PC-3 (cell line): ENCODE measurements at regions not wholly inside any gene's neighbourhood (a gene's known extent, or its start where the extent isn't known, plus 50 kb on each side); places are given as distances from the start of the nearest gene placed in this dataset.

ENCODE experiments used
- ATAC-seq: fragments of 200-7000 bp; cut with Tn5 transposase; 2 replicates; pipeline ENCODE4 v1.9.1; 2020; ENCODE audit warnings: mild to moderate bottlenecking, moderate library complexity
- BruUV-seq: library from RNA; stranded (reverse); fragments of 400-500 nt; replicated peaks from 2 replicates; lab custom pipeline; 2021; lab: Mats Ljungman, UMichigan
- CTCF ChIA-PET: fragments of 300-600 bp; sonication (Branson Sonifier 250); formaldehyde crosslinking; loops from one replicate; lab custom pipeline; 2022; ENCODE audit warnings: antibody characterized with exemption; lab: Charles Lee
- POLR2A ChIA-PET: fragments of 300-600 bp; sonication (Branson Sonifier 250); formaldehyde crosslinking; loops from one replicate; lab custom pipeline; 2022; ENCODE audit warnings: antibody characterized with exemption; ENCODE audit not compliant: unreplicated experiment; lab: Charles Lee
- DNase-seq: peaks from one replicate; pipeline ENCODE4 v3.0.0-alpha.2; 2015
- H2AFZ ChIP-seq: fragments of 300-600 bp; sonication (generic); 2 replicates; pipeline ENCODE4 v1.6.0; 2016; ENCODE audit warnings: antibody characterized with exemption, low read length
- H3F3A ChIP-seq: fragments of 300-600 bp; sonication (generic); one replicate; pipeline ENCODE4 v1.6.0; 2017; ENCODE audit warnings: antibody characterized with exemption, low read length, control low read depth, mild to moderate bottlenecking; ENCODE audit not compliant: unreplicated experiment
- H3K27ac ChIP-seq: fragments of 300-600 bp; sonication (generic); 2 replicates; pipeline ENCODE4 v1.5.1; 2016; ENCODE audit warnings: mild to moderate bottlenecking, low read length
- H3K27me3 ChIP-seq: fragments of 300-600 bp; sonication (generic); 2 replicates; pipeline ENCODE4 v1.6.1; 2016; ENCODE audit warnings: low read length, mixed read lengths
- H3K36me3 ChIP-seq: fragments of 300-600 bp; sonication (generic); 2 replicates; pipeline ENCODE4 v1.6.1; 2016; ENCODE audit warnings: low read depth, mixed run types, low read length, mixed read lengths
- H3K4me1 ChIP-seq: fragments of 300-600 bp; sonication (generic); 2 replicates; pipeline ENCODE4 v1.5.1; 2016; ENCODE audit warnings: low read length; ENCODE audit not compliant: insufficient read depth
- H3K4me2 ChIP-seq: fragments of 300-600 bp; sonication (generic); 2 replicates; pipeline ENCODE4 v1.6.0; 2016; ENCODE audit warnings: low read length
- H3K4me3 ChIP-seq: fragments of 300-600 bp; sonication (generic); 2 replicates; pipeline ENCODE4 v1.5.1; 2016; ENCODE audit warnings: mild to moderate bottlenecking, low read length, mixed read lengths
- H3K79me2 ChIP-seq: fragments of 300-600 bp; sonication (generic); 2 replicates; pipeline ENCODE4 v1.6.1; 2017; ENCODE audit warnings: low read length, mixed read lengths
- H3K9ac ChIP-seq: fragments of 300-600 bp; sonication (generic); 2 replicates; pipeline ENCODE4 v1.6.0; 2016; ENCODE audit warnings: mild to moderate bottlenecking, low read length
- H3K9me2 ChIP-seq: fragments of 300-600 bp; sonication (generic); replicated peaks from 2 replicates; pipeline ENCODE4 v1.6.1; 2016; ENCODE audit warnings: mixed run types, low read length, mixed read lengths
- H3K9me3 ChIP-seq: fragments of 300-600 bp; sonication (generic); 2 replicates; pipeline ENCODE4 v1.6.1; 2016; ENCODE audit warnings: low read length, mixed read lengths
- H4K20me1 ChIP-seq: fragments of 300-600 bp; sonication (generic); 2 replicates; pipeline ENCODE4 v1.6.1; 2016; ENCODE audit warnings: low read length, mixed read lengths
- CTCF ChIP-seq: fragments of 300-600 bp; sonication (generic); conservative IDR thresholded peaks from 2 replicates; pipeline ENCODE4 v1.5.1; 2017; ENCODE audit warnings: antibody characterized with exemption, low read depth, mild to moderate bottlenecking, low read length
- EZH2 ChIP-seq: fragments of 300-600 bp; sonication (generic); IDR thresholded peaks from one replicate; pipeline ENCODE4 v1.6.1; 2017; ENCODE audit warnings: antibody characterized with exemption, mild to moderate bottlenecking, low read length; ENCODE audit not compliant: unreplicated experiment
- EZH2phosphoT487 ChIP-seq: fragments of 300-600 bp; sonication (generic); IDR thresholded peaks from 2 replicates; pipeline ENCODE4 v1.6.1; 2018; ENCODE audit warnings: mild to moderate bottlenecking, antibody characterized with exemption, low read length, borderline replicate concordance
- intact Hi-C: fragments of 100-400 bp; cut with micrococcal nuclease; formaldehyde crosslinking; loops from 2 replicates; pipeline ENCODE4 v1.9.0; 2023

GRCh38 chr10:117921421-117921820, 125.3 kb downstream of the RAB11FIP2 start:
- no peak for TF ChIP-seq CTCF
- TF ChIP-seq EZH2phosphoT487, result no peak
- no peak for TF ChIP-seq EZH2

GRCh38 chr10:117924820-117925219, 121.9 kb downstream of the RAB11FIP2 start:
- Histone ChIP-seq H3K9me2 (no peaks in the 10 kb centered on the region), H3K27me3 (peaks cover 23% of the 10 kb centered on the region), H3K4me3 (no peak overlapping the region), H3K79me2 (no peaks in the 10 kb centered on the region), H3K27ac (no peak overlapping the region), H3K9ac (no peak overlapping the region), H3K36me3 (no peaks in the 10 kb centered on the region), H3K4me1 (no peaks in the 10 kb centered on the region), H3F3A (no peaks in the 10 kb centered on the region), H3K9me3 (no peaks in the 10 kb centered on the region), H2AFZ (no peak overlapping the region), H3K4me2 (no peak overlapping the region), H4K20me1 (no peaks in the 10 kb centered on the region)
- DNase-seq (no peak), ATAC-seq (no peak)
- intact Hi-C loops, result no loop called here
- no TSS peak for BruUV-seq
- ChIA-PET POLR2A (no interaction called here), CTCF (no interaction called here)
- TF ChIP-seq CTCF (no peak), EZH2phosphoT487 (no peak), EZH2 (no peak)

More at GRCh38 chr10:117921421-117921820, 125.3 kb downstream of the RAB11FIP2 start:
- H3K9me2 ChIP-seq, result no peaks in the 10 kb centered on the region
- H3K4me2 ChIP-seq, result no peak overlapping the region
- no peak overlapping the region for H2AFZ ChIP-seq
- no peak overlapping the region for H3K27ac ChIP-seq
- intact Hi-C loops, result no loop called here
- ChIA-PET POLR2A (no interaction called here), CTCF (no interaction called here)
- no peaks in the 10 kb centered on the region for H3F3A ChIP-seq
- H3K36me3 ChIP-seq, result no peaks in the 10 kb centered on the region
- no peak overlapping the region for H3K9ac ChIP-seq
- DNase-seq (no peak), ATAC-seq (no peak)
- H3K79me2 ChIP-seq, result no peaks in the 10 kb centered on the region
- no peaks in the 10 kb centered on the region for H3K4me1 ChIP-seq
- H3K9me3 ChIP-seq, result no peaks in the 10 kb centered on the region
- no peak overlapping the region for H3K4me3 ChIP-seq
- no TSS peak for BruUV-seq
- H3K27me3 ChIP-seq, result peaks cover 23% of the 10 kb centered on the region
- no peaks in the 10 kb centered on the region for H4K20me1 ChIP-seq

GRCh38 chr10:117925369-117925768, 121.4 kb downstream of the RAB11FIP2 start:
- Histone ChIP-seq H3K9me2 (no peaks in the 10 kb centered on the region), H3K36me3 (no peaks in the 10 kb centered on the region), H3K9ac (no peak overlapping the region), H3F3A (no peaks in the 10 kb centered on the region), H3K4me1 (no peaks in the 10 kb centered on the region), H3K4me3 (no peak overlapping the region), H3K27me3 (peaks cover 18% of the 10 kb centered on the region), H3K79me2 (no peaks in the 10 kb centered on the region), H2AFZ (no peak overlapping the region), H4K20me1 (no peaks in the 10 kb centered on the region), H3K27ac (no peak overlapping the region), H3K4me2 (no peak overlapping the region), H3K9me3 (no peaks in the 10 kb centered on the region)
- TF ChIP-seq EZH2 (no peak), EZH2phosphoT487 (no peak), CTCF (no peak)
- DNase-seq (no peak), ATAC-seq (no peak)
- CTCF ChIA-PET, result interaction anchor here (0.6 kb wide), 1 partner anchor 23 kb away, joined by 3 read pairs; no protein-coding TSS in a partner anchor
- POLR2A ChIA-PET, result no interaction called here
- no TSS peak for BruUV-seq
- intact Hi-C loops, result no loop called here
